HL-60 (cell line): ENCODE measurements at regions not wholly inside any gene's neighbourhood (a gene's known extent, or its start where the extent isn't known, plus 50 kb on each side); places are given as distances from the start of the nearest gene placed in this dataset.
"Not testable (repeated sequence)": the region's sequence is repeated elsewhere in the genome, so short reads cannot be mapped to it uniquely, and the experiment has no call there.

Experiments used
- DNase-seq, 2 experiments: peaks; one replicate each; pipeline ENCODE4 v3.0.0-alpha.2; 2010 to 2020; ENCODE audit warnings: low read depth in 1 of 2, low spot score in 1 of 2
- H3K27ac ChIP-seq: fragments of 250-450 bp; sonication (Bioruptor Pico); replicated peaks from 2 replicates; pipeline ENCODE4 v1.5.1; 2020; ENCODE audit warnings: mild to moderate bottlenecking, moderate library complexity
- H3K27me3 ChIP-seq: fragments of 250-450 bp; sonication (Bioruptor Pico); 2 replicates; pipeline ENCODE4 v1.5.1; 2021; ENCODE audit warnings: mild to moderate bottlenecking, moderate library complexity; ENCODE audit not compliant: insufficient read depth, poor library complexity, severe bottlenecking
- H3K4me3 ChIP-seq: replicated peaks from 2 replicates; pipeline ENCODE4 v1.5.1; 2011; ENCODE audit warnings: mild to moderate bottlenecking, control low read depth, low read length; ENCODE audit not compliant: insufficient read depth

- H3K27me3 ChIP-seq, H3K4me3 ChIP-seq: not testable (repeated sequence)
Measured at GRCh38 chr1:144066071-144066813, 94.5 kb upstream of the FAM72C start.

GRCh38 chr1:144065299-144066060, 93.7 kb upstream of the FAM72C start:
- H3K27ac ChIP-seq, DNase-seq, H3K27me3 ChIP-seq, H3K4me3 ChIP-seq: not testable (repeated sequence)

More at GRCh38 chr1:144066071-144066813, 94.5 kb upstream of the FAM72C start:
- not testable (repeated sequence) for DNase-seq, H3K27ac ChIP-seq

- not testable (repeated sequence) for H3K4me3 ChIP-seq, DNase-seq, H3K27me3 ChIP-seq, H3K27ac ChIP-seq
Measured at GRCh38 chr1:144049365-144049764, 77.6 kb upstream of the FAM72C start.

GRCh38 chr1:144046645-144047044, 74.9 kb upstream of the FAM72C start:
- not testable (repeated sequence) for H3K27me3 ChIP-seq, H3K27ac ChIP-seq, H3K4me3 ChIP-seq, DNase-seq

GRCh38 chr1:144045751-144046546, 74.2 kb upstream of the FAM72C start:
- H3K27me3 ChIP-seq, DNase-seq, H3K27ac ChIP-seq, H3K4me3 ChIP-seq: not testable (repeated sequence)

- H3K27ac ChIP-seq, H3K4me3 ChIP-seq, DNase-seq, H3K27me3 ChIP-seq: not testable (repeated sequence)
Measured at GRCh38 chr1:144042251-144042650, 70.5 kb upstream of the FAM72C start.

GRCh38 chr1:144040293-144040692, 68.5 kb upstream of the FAM72C start:
- H3K4me3 ChIP-seq, DNase-seq, H3K27me3 ChIP-seq, H3K27ac ChIP-seq: not testable (repeated sequence)

GRCh38 chr1:144034045-144034444, 62.3 kb upstream of the FAM72C start:
- not testable (repeated sequence) for H3K27me3 ChIP-seq, DNase-seq, H3K4me3 ChIP-seq, H3K27ac ChIP-seq

GRCh38 chr1:144031550-144031949, 59.8 kb upstream of the FAM72C start:
- not testable (repeated sequence) for H3K4me3 ChIP-seq, DNase-seq, H3K27me3 ChIP-seq, H3K27ac ChIP-seq

- H3K27ac ChIP-seq, H3K27me3 ChIP-seq: not testable (repeated sequence)
Measured at GRCh38 chr1:144026022-144026421, 54.2 kb upstream of the FAM72C start.

GRCh38 chr1:144021690-144022384, 50.1 kb upstream of the FAM72C start:
- H3K4me3 ChIP-seq, DNase-seq, H3K27ac ChIP-seq: not testable (repeated sequence)

More at GRCh38 chr1:144026022-144026421, 54.2 kb upstream of the FAM72C start:
- not testable (repeated sequence) for DNase-seq, H3K4me3 ChIP-seq

More at GRCh38 chr1:144021690-144022384, 50.1 kb upstream of the FAM72C start:
- not testable (repeated sequence) for H3K27me3 ChIP-seq
